ENCODE measurements at regions not wholly inside any gene's neighbourhood (a gene's known extent, or its start where the extent isn't known, plus 50 kb on each side); places are given as distances from the start of the nearest gene placed in this dataset.
"Not testable (repeated sequence)": the region's sequence is repeated elsewhere in the genome, so short reads cannot be mapped to it uniquely, and the experiment has no call there.

GRCh38 chr9:67442313-67442712 lies 416.4 kb upstream of the ANKRD20A1 start:
- TF ChIP-seq CTCF (IDR thresholded peaks at IDR 0.05); MAX (IDR thresholded peaks at IDR 0.05); EHMT2 (IDR thresholded peaks at IDR 0.05; ENCODE audit: low read depth); POLR2A (IDR thresholded peaks at IDR 0.05; ENCODE audit: low read length); HOXB5 (CRISPR knock-in tag; IDR thresholded peaks at IDR 0.05); REST (IDR thresholded peaks at IDR 0.05); JUNB (IDR thresholded peaks at IDR 0.05); HES2 (IDR thresholded peaks at IDR 0.05); NR3C1 (IDR thresholded peaks at IDR 0.05); MAFK (IDR thresholded peaks at IDR 0.05; ENCODE audit: partially characterized antibody); POLR2AphosphoS2 (conservative IDR thresholded peaks at IDR 0.05; ENCODE audit: low read length); HMGXB4 (CRISPR knock-in tag; IDR thresholded peaks at IDR 0.05; ENCODE audit: borderline replicate concordance); FOXS1 (CRISPR knock-in tag; IDR thresholded peaks at IDR 0.05); PBX3 (IDR thresholded peaks at IDR 0.05): not testable (repeated sequence)
